ENCODE measurements at regions not wholly inside any gene's neighbourhood (a gene's known extent, or its start where the extent isn't known, plus 50 kb on each side); places are given as distances from the start of the nearest gene placed in this dataset.

DNA sequence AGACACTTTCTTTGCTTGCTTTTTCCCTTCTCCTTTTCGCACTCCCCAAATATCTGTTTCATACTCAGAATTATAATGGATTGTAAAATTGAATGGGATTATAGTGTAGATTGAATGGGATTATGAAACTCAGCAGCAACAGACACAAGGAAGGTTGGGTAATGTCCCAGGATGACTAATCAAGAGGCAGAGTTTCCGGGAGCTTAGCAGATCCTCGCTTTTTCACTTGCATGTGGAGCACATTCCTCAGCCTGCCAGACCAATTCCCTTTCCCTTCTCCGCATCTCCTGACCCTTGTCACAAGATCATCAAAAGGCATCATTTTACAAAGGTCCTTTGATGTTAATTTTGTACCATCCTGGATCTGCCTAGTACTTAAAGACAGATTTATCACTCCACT is 55.1 kb upstream of the SLC1A1 start:
- TF ChIP-seq POLR2A (IDR thresholded peaks at IDR 0.05), result no peak
- TF ChIP-seq, protein P1, sequence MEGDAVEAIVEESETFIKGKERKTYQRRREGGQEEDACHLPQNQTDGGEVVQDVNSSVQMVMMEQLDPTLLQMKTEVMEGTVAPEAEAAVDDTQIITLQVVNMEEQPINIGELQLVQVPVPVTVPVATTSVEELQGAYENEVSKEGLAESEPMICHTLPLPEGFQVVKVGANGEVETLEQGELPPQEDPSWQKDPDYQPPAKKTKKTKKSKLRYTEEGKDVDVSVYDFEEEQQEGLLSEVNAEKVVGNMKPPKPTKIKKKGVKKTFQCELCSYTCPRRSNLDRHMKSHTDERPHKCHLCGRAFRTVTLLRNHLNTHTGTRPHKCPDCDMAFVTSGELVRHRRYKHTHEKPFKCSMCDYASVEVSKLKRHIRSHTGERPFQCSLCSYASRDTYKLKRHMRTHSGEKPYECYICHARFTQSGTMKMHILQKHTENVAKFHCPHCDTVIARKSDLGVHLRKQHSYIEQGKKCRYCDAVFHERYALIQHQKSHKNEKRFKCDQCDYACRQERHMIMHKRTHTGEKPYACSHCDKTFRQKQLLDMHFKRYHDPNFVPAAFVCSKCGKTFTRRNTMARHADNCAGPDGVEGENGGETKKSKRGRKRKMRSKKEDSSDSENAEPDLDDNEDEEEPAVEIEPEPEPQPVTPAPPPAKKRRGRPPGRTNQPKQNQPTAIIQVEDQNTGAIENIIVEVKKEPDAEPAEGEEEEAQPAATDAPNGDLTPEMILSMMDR (IDR thresholded peaks at IDR 0.05), result no peak
- Histone ChIP-seq H3K4me3 (no peak overlapping the region), H3K27me3 (no peaks in the 10 kb centered on the region), H3K4me1 (peaks cover 0 to 21% (median 10%) of the 10 kb centered on the region in 4 donors), H3K36me3 (no peaks in the 10 kb centered on the region), H3K9me3 (no peaks in the 10 kb centered on the region), H3K27ac (no peak overlapping the region)
- ATAC-seq (peak in 3 of 4 donors; percentile 16 to 62 (median 57)), DNase-seq (no peak)
- 58% methylated on average over 4 of the region's 4 CpGs for WGBS (ENCODE audit: insufficient coverage, low coverage, low lambda C conversion rate, missing lambda C conversion rate)
- intact Hi-C loops (cut with DNase I), result no loop called here

DNA sequence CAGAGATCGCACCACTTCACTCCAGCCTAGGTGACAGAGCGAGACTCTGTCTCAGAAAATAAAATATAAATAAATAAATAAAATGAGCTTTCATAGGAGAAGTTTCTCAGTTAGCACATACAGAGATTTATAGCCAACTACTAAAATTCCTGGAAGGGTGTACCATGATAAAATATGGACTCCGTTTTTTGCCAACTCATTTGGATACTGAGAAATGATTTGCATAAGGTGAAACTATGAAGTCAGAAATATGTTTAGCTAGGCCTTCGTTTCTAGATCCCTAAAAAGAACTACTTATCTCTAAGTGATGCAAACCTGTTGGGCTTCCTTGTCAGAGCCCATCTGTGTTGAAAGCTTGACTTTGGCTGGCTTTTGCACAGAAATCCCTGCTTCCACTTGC is 56.9 kb upstream of the SLC1A1 start:
- WGBS (ENCODE audit: insufficient coverage, low coverage, low lambda C conversion rate, missing lambda C conversion rate), result 89% methylated on average over 4 of the region's 4 CpGs
- TF ChIP-seq, protein P1 (IDR thresholded peaks at IDR 0.05), result no peak
- no peak for TF ChIP-seq POLR2A (IDR thresholded peaks at IDR 0.05)
- Histone ChIP-seq H3K4me3 (no peak overlapping the region), H3K27me3 (no peaks in the 10 kb centered on the region), H3K36me3 (no peaks in the 10 kb centered on the region), H3K27ac (no peak overlapping the region), H3K9me3 (no peaks in the 10 kb centered on the region), H3K4me1 (peaks cover 0 to 29% (median 14%) of the 10 kb centered on the region in 4 donors)
- intact Hi-C loops (cut with DNase I), result no loop called here
- DNase-seq, result no peak
- no peak for ATAC-seq

DNA sequence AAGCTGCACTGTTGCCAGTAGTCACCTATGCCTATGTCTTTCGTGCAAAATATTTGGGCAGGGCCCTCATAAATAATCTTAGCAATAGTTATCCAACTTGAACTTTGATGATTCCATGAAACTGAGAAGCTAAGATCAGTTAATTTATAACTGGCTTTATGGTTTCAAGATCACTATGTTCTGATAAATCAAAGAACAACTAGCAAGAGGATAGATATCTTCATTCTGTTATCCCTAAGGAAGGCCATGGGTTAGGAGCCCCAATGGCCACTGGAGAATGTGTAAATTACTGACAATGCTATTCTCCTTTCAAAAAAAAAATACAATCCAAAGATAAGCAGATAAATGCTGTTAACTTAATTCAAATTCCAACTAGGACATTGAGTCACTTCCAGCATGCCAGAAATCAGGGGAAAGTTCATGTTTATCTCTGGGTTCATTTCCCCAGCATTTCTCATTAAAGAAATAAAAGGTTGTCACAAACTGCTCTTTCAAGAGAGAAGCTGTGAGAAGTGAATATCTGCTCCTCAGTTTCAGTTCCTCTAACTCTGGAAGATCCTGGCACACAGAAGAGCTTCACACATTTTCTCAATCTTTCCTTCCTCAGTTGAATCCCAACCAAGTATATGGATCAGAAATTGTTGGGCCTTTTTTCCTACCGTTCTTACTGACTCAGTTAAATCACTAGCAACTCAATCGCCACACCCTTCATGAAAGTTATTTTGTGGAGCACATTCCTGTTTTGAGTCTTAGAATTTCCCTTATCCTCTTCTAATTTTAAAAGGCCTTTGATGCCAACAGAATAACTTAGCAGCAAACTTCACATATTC is 59.6 kb upstream of the SLC1A1 start:
- H3K36me3 ChIP-seq, result no peaks in the 10 kb centered on the region
- H3K27me3 ChIP-seq, result no peaks in the 10 kb centered on the region
- ATAC-seq, result peak; percentile 81 to 90 (median 86)
- intact Hi-C loops (cut with DNase I), result no loop called here
- TF ChIP-seq, protein P1 (IDR thresholded peaks at IDR 0.05), result no peak
- TF ChIP-seq POLR2A (IDR thresholded peaks at IDR 0.05), result no peak
- peak overlapping the region; percentile 61 to 75 (median 74) for H3K27ac ChIP-seq
- no peaks in the 10 kb centered on the region for H3K9me3 ChIP-seq
- H3K4me1 ChIP-seq, result peaks cover 0 to 31% (median 16%) of the 10 kb centered on the region in 4 donors
- no peak overlapping the region for H3K4me3 ChIP-seq
- 13% methylated on average over 3 of the region's 3 CpGs for WGBS (ENCODE audit: insufficient coverage, low coverage, low lambda C conversion rate, missing lambda C conversion rate)
- no peak for DNase-seq

DNA sequence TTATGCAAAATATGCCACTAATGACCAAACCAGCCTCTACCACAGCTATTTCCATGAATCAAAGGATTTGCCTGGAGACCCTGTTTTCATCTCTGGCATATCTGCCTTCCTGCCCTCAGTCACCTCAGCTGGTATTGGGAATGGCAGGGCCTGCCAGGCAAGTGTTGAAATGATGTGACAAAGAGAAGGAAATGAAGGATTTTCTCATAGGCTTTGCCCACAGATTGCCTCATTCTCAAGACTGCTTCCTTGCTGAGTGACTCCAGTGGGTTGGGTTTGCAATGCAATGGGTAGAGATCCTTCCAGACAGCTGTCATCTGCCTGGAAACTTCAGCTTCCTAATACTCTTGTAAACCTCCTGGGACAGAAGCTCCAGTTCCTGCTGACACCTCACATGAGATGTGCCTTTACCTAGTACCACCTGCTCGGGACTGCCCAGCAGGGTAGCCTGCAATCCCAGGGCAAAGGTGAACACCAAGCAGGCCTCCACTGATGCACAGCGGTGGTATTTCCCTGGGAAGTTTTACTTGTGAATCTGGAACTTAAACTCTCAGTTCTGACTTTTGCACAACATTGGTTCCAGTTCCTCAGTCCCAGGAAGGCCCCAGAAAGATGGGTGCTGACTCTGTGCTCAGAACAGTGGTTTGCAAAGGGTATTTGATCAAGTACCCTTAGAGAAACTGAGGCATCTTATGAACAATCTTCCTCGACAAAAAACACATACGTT is 64.8 kb upstream of the SLC1A1 start:
- Histone ChIP-seq H3K4me1 (peaks cover 0 to 48% (median 21%) of the 10 kb centered on the region in 4 donors), H3K36me3 (no peaks in the 10 kb centered on the region), H3K27ac (peak overlapping the region in 1 of 3 donors; percentile 21), H3K4me3 (no peak overlapping the region), H3K27me3 (no peaks in the 10 kb centered on the region), H3K9me3 (no peaks in the 10 kb centered on the region)
- 51% methylated on average over 2 of the region's 4 CpGs for WGBS (ENCODE audit: insufficient coverage, low coverage, low lambda C conversion rate, missing lambda C conversion rate)
- DNase-seq (no peak), ATAC-seq (peak in 3 of 4 donors; percentile 33 to 39 (median 37))
- TF ChIP-seq POLR2A (IDR thresholded peaks at IDR 0.05), result no peak
- TF ChIP-seq, protein P1 (IDR thresholded peaks at IDR 0.05), result no peak
- intact Hi-C loops (cut with DNase I), result no loop called here
